ENCODE measurements at regions not wholly inside any gene's neighbourhood (a gene's known extent, or its start where the extent isn't known, plus 50 kb on each side); places are given as distances from the start of the nearest gene placed in this dataset.

GRCh38 chr9:78724896-78725295, 428.0 kb downstream of the PSAT1 start:
- TF ChIP-seq CTCF (IDR thresholded peaks at IDR 0.05 in 4 of 5, conservative IDR thresholded peaks at IDR 0.05 in 1 of 5) (no peak), POLR2A (IDR thresholded peaks at IDR 0.05) (no peak)

Data from gastrocnemius medialis (tissue), 4 donors.